ENCODE measurements at regions not wholly inside any gene's neighbourhood (a gene's known extent, or its start where the extent isn't known, plus 50 kb on each side); places are given as distances from the start of the nearest gene placed in this dataset.

DNA sequence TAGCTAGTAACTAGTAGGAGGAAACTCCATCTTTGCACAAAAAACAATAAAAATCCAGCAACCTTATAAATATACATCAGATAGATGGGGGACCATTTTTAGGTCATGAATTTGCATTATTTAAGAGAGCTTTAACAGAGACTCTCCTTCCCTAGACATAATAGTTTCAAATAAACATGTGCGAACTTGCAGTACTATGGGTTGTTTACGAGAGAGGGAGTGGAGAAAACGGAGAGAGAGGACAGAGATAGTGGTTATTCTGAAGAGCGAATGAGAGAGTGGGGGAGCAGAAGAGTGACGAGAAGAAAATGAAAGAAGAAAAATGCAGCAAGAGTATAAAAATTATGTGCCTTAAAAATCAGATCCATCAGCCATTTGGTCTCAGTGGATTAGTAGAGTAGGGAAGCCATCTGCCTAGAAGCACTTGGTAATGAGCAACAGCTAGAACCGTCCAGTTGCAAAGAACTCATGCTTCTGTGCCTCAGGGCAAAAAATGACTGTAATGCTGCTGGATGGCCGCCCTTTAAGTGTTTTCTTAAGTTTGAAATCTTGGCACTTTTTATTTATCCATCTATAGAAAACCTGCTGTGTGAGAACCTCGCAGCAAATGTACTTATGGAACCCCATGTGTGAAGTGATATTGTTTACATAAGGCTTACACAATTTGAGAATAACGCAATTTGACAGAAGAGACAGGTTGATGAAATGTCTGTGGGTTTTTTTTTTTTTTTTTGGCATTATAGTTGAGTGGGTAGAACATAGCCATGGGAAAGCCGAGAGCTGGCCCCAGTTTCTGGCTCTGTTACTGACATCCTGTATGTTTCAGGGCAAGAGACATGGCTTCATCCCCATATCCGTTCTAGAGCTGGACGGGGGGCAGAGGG, 95.6 kb upstream of the ZNF608 start:
- peak in 3 of 4 experiments; percentile 21 to 50 (median 44) for DNase-seq

DNA sequence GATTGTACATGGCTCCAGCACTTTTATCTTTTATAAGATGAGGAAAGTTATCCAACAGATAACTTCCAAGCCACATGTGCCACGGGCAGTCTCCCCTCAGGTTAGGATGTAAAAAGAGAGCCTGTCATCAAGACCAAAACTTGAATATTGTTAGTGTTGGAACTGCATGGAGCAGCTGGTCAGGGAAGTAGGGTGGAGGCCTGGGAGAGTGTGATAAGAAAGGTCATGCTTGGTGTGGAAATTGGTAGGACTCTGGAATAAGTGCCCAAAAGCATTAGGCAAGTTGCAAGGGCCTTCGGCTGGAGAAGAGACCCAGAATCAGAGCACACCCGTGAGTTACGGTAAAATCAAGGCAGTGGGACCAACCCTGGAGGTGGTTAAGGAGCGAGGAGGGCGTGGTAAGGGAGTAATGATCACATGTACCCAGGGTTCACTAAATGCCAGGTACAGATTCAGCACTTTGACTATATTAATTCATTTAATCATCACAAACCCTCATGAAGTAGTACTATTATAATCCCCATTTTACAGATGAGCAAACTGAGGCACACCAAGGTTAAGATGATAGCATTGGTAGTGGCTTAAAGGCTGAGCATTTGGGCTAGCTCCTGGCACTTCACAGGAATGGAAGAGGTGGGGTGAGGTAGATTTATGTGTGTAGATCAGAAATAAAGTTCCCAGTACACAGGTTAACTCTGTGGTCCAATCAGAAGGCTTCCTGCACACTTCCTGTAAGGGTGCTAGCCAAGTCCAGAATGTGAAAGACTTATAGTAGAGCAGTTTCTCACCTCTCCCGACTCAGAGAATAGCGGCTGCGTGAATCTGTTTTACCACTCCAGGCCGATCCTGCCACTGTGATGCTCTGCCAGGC, 96.5 kb upstream of the ZNF608 start:
- no peak for DNase-seq

DNA sequence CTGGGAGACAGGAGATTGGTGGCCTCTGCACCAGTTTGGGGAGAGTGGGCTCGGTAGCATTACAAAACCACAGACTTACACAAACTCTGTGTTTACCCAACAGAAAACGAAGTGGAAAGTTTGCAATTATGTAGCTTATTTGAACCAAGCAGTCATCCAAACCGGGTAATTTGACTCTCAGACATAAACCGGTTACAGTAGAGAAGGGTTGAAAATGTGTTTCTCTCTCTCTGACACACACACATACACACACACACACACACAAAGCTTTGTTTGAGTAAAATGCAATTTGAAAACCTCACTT, 97.1 kb upstream of the ZNF608 start:
- DNase-seq, result peak in 3 of 4 experiments; percentile 10 to 27 (median 12)

DNA sequence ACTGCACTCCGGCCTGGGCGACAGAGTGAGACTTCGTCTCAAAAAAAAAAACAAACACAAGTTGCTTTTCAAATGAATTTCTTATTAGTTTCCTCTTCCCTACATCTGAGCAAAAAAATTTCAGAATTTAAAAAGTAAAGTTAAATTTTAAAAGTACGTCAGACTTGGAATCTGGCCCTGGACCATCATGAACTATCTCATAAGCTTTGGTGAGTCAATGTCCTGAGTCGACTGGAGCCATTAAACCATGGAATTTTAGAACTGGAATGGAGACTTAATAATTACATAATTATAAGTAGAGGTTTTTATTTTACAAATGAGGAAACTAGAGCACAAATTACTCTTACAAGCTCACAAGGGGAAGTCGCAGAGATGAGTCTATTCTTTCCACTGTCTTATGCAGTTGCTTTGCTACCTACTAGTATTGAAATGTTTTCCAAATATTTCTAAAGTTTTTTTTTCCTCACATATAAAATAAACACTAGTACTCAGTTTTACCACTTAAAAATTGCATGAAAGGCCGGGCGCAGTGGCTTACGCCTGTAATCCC, 98.0 kb upstream of the ZNF608 start:
- DNase-seq, result peak in 3 of 4 experiments; percentile 9 to 55 (median 38)

DNA sequence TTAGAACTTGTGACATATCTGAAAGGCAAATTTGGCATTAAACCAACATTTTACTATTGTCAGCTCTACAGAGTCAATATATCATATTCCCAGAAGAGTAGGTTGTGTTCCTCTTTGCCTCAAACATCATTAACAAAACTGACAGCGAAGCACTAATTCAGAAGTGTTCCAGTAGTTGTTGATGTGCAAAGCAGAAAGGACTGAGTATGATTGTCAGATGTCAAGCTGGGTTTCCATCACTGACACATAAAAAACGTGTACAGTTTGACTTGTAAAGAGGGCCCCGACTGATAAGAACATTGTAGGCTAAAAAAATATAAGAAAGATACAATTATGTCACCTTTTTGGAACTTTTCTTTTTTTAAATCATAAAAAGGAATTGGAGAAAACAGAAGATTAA, 101.5 kb upstream of the ZNF608 start:
- no peak for DNase-seq

DNA sequence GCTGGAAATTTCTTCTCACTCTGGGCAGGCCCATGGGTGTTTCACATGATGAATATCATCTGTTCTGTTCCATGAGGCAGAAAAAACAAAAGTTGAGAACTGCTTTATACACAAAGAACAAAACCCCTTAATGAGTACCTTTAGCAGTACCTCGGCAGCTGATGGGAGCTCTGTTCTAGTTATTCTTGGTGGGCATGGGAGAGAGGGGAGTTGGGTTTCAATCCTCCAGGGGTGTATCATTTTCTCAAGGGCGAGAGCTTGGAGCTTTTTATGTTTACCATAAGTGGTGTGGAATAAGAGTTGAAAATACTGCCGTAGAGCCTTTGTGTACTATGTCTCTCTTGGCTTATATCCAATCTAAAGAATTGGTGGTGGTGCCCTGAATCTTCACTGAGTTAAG, 103.3 kb upstream of the ZNF608 start:
- no peak for DNase-seq

DNA sequence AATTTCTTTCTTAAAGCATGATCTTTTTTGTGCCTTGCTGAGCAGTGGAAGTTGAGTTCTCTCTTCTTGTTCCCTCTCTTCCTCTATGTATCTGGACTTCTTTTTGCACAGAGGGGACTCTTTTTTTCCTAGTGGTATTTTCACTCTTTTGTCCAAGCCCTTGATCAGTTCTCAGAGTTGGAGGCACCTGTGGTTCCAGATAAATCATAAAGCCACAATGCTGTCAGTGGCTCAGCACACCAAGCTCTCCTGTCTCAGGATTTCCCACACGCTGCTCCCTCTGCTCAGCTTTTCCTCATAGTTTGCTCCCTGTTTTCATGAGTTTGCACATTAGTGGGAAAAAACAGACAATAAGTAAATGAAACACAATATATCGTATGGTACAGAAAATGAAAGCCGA, 110.3 kb upstream of the ZNF608 start:
- no peak for DNase-seq

DNA sequence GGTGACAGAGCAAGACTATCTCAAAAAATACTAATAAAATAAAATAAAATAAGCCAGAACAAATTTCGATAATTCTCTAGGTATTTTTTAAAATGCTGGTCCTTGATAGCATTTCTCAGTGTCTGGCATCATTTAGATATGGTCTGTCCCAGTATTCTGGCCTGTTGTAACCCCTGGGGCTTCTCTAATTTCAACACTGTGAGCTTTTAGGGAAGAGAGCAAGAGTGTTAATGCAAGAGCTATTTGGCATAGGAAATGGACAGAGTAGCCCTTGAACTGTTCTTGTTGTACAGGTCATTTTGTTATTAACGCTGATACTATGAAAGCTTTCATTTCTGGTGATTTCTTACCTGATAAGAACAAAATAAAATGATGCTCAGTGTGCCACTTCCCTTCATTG, 112.2 kb upstream of the ZNF608 start:
- peak; percentile 54 to 84 (median 70) for DNase-seq

DNA sequence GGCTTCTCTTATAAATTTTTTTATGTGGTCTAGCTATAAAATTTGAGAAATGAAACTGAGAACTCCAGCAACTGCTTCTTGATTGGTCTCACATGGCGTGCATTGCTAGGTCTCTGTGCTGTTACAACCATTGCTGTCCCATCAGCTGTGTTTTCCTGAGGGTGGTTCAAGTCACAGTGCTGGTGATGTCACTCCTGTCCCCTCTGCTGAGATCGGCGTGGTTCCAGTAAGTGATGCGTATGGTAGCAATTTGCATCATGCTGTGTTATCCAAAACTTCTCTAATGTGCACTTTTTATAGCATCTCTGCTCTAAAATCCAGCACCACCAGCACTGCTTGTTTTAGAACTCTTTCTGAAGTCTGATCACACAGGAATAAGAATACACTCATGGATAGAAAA, 112.6 kb upstream of the ZNF608 start:
- peak; percentile 76 to 87 (median 80) for DNase-seq

DNA sequence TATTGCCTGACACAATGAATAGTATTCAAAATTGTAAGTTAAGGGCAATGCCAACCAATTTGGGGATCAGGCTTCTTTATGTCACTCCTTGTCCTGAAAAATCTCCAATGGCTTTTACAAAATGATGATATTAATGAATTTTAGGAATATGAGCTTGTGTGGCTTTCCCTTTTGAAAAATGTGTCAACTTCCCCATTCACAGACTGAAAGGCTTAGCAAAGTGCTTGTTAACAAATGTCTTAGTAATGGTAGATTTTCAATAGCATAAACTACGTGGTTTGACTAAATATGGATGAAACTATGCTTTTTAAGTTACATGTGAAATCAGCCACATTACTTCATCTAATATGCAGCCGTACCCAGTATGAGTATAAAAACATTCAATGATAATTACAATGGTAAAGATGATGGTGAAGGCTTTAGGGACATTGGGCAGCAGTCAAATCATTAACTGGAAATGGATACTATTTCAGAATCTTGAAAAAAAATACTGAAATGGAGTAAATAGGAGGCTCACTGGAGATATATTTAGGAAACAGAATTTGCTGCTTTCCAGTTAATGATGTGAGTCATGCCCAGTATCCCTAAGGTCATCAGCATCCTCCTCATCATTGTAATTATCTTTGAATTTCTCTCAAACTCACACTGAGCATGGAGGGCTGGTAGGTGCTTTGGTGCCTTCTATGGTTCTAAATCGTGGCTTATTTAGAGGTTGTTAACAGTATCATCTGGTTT, 113.3 kb upstream of the ZNF608 start:
- DNase-seq, result peak in 3 of 4 experiments; percentile 17 to 56 (median 51)

DNA sequence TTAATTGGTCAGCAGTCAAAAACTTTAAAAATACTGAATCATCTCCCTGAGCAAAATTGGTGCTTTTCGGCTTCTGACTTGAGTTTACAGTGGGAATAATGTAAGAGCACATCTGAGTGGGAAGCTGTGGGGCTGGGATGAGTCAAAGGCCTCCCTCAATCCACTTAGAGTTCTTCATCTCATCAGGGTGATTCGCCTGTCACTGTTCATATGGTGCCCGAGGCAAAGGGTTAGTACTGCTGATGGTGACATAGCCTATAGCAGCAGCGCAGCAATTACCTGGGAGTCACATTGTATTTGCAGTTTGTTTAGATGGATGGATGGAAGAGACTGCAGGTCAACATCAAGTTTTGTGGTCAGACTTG, 113.8 kb upstream of the ZNF608 start:
- DNase-seq, result peak in 1 of 4 experiments; percentile 10

DNA sequence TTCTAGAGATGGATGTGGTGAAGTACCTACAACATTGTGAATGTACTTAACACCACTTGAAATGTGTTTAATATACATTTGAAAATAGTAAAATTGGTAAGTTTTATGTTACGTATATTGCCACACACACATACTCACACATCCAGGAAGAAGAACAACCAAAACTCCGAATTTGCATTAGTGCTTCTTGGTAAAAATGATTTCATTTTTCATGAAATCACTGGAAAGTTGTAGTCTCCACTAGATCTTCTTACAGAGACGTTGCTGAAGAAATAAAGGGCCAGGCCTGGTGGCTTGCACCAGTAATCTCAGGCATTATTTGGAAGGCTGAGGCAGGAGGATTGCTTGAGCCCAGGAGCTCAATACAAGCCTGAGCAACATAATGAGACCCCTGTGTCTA, 118.6 kb upstream of the ZNF608 start:
- DNase-seq, result no peak

DNA sequence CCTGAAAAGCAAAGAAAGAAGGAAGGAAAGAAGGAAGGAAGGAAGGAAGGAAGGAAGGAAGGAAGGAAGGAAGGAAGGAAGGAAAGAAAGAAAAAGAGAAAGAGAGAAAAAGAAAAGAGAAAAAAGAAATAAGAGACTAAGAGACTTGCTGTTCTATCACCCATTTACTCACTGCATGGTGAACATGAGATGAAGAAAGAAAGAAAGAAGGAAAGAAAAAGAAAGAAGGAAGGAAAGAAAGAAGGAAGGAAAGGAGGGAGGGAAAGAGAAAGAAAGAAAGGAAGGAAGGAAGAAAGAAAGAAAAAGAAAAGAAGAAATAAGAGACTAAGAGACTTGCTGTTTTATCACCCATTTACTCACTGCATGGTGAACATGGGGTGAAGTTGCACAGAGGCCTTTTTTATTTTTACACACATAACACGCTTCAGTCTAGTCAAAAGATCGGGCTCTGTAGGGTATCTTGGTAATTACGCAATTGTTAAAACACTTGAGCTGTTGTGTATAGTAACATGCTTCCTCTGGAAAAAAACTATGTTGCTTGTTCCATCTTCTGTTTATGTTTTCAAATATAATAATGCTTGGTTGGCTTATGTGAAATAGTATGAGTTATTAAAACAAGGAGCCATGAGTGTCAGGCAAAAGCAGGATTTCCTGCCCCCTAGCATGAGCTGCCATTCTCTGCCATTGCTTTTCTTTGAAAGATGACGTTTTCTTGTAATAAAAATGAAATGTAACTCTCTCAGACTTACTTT, 119.3 kb upstream of the ZNF608 start:
- DNase-seq, result peak in 2 of 4 experiments; percentile 42 to 46

DNA sequence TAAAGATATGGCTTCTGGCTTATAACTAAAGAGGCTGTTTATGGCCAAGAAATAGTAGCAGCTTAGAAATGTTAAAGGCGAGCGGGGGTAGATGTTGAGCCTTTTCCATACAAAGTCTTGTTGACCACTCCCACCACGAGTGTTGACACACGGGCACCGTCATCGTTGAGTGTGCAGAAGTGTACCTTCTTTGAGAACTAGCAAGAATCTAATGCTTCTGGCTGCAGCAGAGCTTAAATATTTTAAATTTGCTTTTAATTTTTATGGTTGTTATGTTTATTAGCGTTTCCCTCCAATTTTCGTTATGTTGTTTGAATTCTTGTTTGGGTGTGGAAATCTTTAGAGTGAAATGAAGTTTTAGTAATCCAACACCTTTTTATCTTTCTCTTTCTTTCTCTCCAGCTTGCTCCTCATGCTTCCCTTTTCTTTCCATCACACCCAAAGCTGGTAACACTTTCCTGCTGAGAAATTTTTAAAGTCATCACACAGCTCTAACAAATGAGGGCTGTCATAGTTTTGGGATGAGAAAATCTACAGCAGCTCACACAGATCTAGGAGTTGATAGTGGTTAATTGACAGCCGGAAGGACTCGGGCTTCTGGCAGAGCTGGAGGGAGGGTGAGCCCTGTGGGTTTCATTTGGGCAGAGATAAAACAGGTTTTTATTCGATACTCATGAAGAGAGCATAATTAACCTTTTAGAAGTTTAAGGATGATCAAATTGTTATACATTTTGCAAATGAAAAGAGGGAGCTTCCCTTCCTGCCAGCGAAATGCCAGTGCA, 120.1 kb upstream of the ZNF608 start:
- DNase-seq, result no peak

DNA sequence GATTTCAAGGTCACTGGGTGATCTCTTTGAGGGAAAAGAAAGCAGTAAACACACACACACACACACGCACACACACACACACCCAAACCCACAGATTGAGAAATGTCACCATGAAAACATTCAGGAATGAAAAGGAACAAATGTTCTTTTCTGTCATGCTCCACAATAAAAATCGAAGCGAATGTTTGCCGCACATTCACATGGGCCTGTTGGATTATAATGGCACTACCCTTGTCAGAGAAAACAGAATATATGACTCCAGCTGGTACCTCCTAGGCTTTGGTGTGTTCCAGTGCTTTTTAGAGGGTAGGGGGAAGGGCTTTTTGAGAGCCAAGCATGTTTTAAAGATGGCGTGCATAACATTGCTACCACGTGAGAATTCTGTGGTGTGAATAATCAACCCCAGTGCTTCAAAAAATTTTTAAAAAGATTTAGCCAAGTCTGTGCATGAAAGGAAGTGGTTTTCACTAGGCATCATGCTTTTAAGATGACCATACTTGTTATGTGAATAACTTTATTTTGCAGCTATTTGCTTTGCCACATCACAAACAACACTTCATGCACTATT, 120.8 kb upstream of the ZNF608 start:
- no peak for DNase-seq

DNA sequence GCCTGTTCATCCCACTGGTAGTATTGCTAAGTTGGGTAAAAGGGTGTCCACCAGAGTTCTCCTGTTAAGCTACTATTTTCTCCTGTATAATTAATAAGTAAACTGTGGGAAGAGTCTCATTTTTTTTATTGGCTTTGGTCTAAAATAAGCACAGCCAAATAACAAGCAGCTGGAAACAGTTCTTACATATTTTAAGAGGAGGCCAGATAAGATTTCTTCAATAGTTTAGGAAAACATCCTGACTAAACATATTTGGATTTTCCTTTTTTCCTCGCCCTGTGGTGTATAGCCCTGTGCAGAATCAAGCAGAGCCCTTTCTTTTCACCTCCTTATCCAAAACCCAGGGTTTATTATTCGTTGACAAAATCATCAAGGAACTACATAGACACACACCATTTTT, 122.2 kb upstream of the ZNF608 start:
- no peak for DNase-seq

DNA sequence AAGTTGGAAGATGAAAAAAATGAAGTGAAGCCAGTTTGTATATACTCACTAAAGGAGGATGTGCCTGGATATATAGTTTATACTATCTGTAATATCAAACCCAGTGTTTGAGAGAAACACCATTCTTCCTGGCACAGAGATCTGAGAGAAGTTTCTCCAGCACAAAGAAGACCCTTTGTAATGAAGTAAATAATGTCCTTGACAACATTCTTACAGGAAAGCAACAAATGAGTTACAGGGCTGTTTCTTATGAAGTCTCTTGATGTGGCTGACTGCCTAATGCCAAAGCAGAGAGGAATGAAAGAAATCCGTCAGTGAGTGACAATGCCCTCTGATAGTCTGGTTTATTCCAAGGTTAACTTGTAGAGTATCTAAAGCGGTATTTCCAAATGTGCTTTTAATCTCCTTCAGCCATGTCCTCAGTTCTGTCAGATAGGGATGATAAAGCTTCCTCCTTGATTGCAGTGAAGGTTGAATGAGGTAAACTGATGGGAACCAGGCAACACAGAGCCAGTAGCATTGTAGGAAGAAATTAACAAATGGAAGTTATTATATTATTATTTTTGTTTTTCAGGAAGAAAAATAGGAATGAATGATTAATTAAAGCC, 123.1 kb upstream of the ZNF608 start:
- DNase-seq, result no peak

DNA sequence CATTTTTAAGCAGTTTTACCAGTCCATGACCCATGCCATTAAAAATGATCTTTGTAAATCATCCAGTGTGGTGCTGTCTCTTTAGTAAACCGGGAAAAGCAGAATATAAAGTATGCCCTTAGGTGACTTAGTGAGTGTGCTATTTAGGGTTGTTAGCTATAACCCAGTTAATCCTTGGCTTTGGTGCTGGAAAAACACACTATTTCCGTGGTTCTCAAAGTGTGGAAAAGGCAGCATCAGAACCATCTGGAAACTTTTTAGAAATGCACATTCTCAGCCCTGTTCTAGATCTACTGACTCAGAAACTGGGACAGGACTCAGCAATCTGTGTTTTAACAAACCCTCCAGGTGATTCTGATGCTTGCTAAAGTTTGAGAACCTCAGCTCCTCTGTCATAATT, 123.6 kb upstream of the ZNF608 start:
- DNase-seq, result no peak

DNA sequence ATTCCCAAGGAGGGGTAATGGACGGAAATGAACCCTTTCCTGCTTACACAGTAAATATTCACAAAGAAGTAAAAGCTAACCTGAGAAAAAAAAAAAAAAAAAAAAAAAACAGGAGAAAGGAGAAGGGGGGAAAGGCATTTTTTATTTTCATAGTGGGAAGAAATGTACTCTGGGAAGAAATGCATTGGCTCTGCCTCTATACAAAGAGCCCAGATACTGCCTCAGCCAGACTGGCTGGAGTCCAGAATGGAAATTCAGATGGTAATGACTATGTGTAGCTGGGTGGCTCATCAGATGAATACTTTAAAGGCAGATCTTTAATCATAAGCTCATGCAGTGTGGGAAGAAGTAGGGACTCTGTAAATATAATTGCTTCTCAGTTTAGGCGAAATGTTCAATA, 124.9 kb upstream of the ZNF608 start:
- no peak for DNase-seq

DNA sequence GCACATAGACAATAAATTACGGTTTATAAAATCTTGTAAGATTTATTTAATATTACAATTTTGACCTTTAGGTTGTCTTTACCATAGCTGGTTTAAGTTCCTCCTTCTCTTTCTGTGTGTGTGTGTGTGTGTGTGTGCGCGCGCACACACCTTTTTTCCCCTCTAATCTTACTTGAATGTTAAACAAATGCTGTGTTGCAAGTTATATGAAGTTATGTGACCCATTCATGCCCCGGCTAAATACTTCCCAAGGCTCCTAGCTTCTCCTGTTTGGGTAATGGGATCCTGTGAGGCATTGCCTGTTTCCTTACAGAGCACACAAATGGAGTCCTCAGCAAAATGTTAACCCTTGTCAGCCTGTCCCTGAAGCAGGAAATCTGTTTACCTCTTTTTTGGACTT, 125.6 kb upstream of the ZNF608 start:
- no peak for DNase-seq
